Stromal cell of bone marrow (primary cell): ENCODE measurements at regions not wholly inside any gene's neighbourhood (a gene's known extent, or its start where the extent isn't known, plus 50 kb on each side); places are given as distances from the start of the nearest gene placed in this dataset.

ENCODE experiments used
- DNase-seq: peaks from one replicate; pipeline ENCODE4 v3.0.0-alpha.2; 2012; ENCODE audit warnings: low read depth

GRCh38 chr13:109599901-109600657, 186.3 kb downstream of the IRS2 start:
- DNase-seq: no peak

GRCh38 chr13:109595471-109595870, 190.9 kb downstream of the IRS2 start:
- no peak for DNase-seq

GRCh38 chr13:109593230-109593629, 193.2 kb downstream of the IRS2 start:
- DNase-seq: no peak

GRCh38 chr13:109592770-109593169, 193.6 kb downstream of the IRS2 start:
- DNase-seq: no peak

GRCh38 chr13:109587689-109588088, 198.7 kb downstream of the IRS2 start:
- no peak for DNase-seq

- DNase-seq: no peak
Measured at GRCh38 chr13:109586509-109587346, 199.7 kb downstream of the IRS2 start.

- DNase-seq: no peak
Measured at GRCh38 chr13:109584844-109585361, 201.5 kb downstream of the IRS2 start.

GRCh38 chr13:109577191-109577700, 209.1 kb downstream of the IRS2 start:
- no peak for DNase-seq

- DNase-seq: no peak
Measured at GRCh38 chr13:109576331-109576813, 210.0 kb downstream of the IRS2 start.

- DNase-seq: no peak
Measured at GRCh38 chr13:109575821-109576220, 210.6 kb downstream of the IRS2 start.

- DNase-seq: no peak
Measured at GRCh38 chr13:109572389-109572788, 214.0 kb downstream of the IRS2 start.

- no peak for DNase-seq
Measured at GRCh38 chr13:109569958-109570711, 216.2 kb downstream of the IRS2 start.

GRCh38 chr13:109568339-109568818, 218.0 kb downstream of the IRS2 start:
- no peak for DNase-seq

- DNase-seq: no peak
Measured at GRCh38 chr13:109567315-109567714, 219.1 kb downstream of the IRS2 start.

GRCh38 chr13:109565877-109566276, 220.5 kb downstream of the IRS2 start:
- DNase-seq: no peak

GRCh38 chr13:109548374-109548773, 238.0 kb downstream of the IRS2 start:
- DNase-seq: no peak

GRCh38 chr13:109547942-109548341, 238.4 kb downstream of the IRS2 start:
- DNase-seq: no peak

GRCh38 chr13:109545931-109546330, 240.5 kb downstream of the IRS2 start:
- no peak for DNase-seq

GRCh38 chr13:109541081-109541480, 245.3 kb downstream of the IRS2 start:
- no peak for DNase-seq

- no peak for DNase-seq
Measured at GRCh38 chr13:109537584-109537983, 248.8 kb downstream of the IRS2 start.

- DNase-seq: no peak
Measured at GRCh38 chr13:109533350-109533749, 253.0 kb downstream of the IRS2 start.

GRCh38 chr13:109529964-109530363, 256.4 kb downstream of the IRS2 start:
- no peak for DNase-seq
